Endodermal cell (in vitro differentiated cells): ENCODE measurements at regions not wholly inside any gene's neighbourhood (a gene's known extent, or its start where the extent isn't known, plus 50 kb on each side); places are given as distances from the start of the nearest gene placed in this dataset.

ENCODE experiments used
- DNase-seq: peaks from one replicate; pipeline ENCODE4 v3.0.0-alpha.2; 2017
- H3K27ac ChIP-seq: 2 replicates; pipeline ENCODE4 v1.5.1; 2013; ENCODE audit warnings: mild to moderate bottlenecking, low read depth, low read length, moderate library complexity
- H3K27me3 ChIP-seq: 2 replicates; pipeline ENCODE4 v1.6.1; 2013; ENCODE audit warnings: mild to moderate bottlenecking, low read length, moderate library complexity; ENCODE audit not compliant: insufficient read depth, control insufficient read depth, poor library complexity, severe bottlenecking
- H3K36me3 ChIP-seq: 2 replicates; pipeline ENCODE4 v1.7.0; 2013; ENCODE audit warnings: mild to moderate bottlenecking, low read length, moderate library complexity; ENCODE audit not compliant: control insufficient read depth, insufficient read depth
- H3K4me1 ChIP-seq: one replicate; pipeline ENCODE4 v1.7.0; 2013; ENCODE audit warnings: low read length; ENCODE audit not compliant: control insufficient read depth, insufficient read depth
- H3K4me3 ChIP-seq: 2 replicates; pipeline ENCODE4 v1.5.1; 2013; ENCODE audit warnings: mild to moderate bottlenecking, low read length, moderate library complexity
- H3K9ac ChIP-seq: 2 replicates; pipeline ENCODE4 v1.6.1; 2013; ENCODE audit warnings: mild to moderate bottlenecking, low read length, moderate library complexity; ENCODE audit not compliant: poor library complexity, severe bottlenecking; ENCODE audit errors: extremely low read depth
- H3K9me3 ChIP-seq: 2 replicates; pipeline ENCODE4 v1.6.1; 2013; ENCODE audit warnings: mild to moderate bottlenecking, low read length, moderate library complexity; ENCODE audit not compliant: control insufficient read depth
- H3K27ac Mint-ChIP-seq: 2 replicates; pipeline ENCODE4 v1.8.0; 2020; ENCODE audit warnings: mixed read lengths
- H3K27me3 Mint-ChIP-seq: 2 replicates; pipeline ENCODE4 v1.8.0; 2021; ENCODE audit warnings: mild to moderate bottlenecking, mixed read lengths; ENCODE audit not compliant: insufficient read depth
- H3K36me3 Mint-ChIP-seq: 2 replicates; pipeline ENCODE4 v1.8.0; 2020; ENCODE audit warnings: low read depth, mixed read lengths
- H3K4me1 Mint-ChIP-seq: 2 replicates; pipeline ENCODE4 v1.8.0; 2020; ENCODE audit warnings: mixed read lengths
- H3K4me3 Mint-ChIP-seq: 2 replicates; pipeline ENCODE4 v1.8.0; 2020; ENCODE audit warnings: mild to moderate bottlenecking, moderate library complexity, mixed read lengths
- H3K9me3 Mint-ChIP-seq: 2 replicates; pipeline ENCODE4 v1.8.0; 2020; ENCODE audit warnings: mild to moderate bottlenecking, mixed read lengths
- CTCF ChIP-seq: fragments of 200-600 bp; sonication (generic); conservative IDR thresholded peaks from 2 replicates; pipeline ENCODE4 v1.5.0; 2021; ENCODE audit warnings: antibody characterized with exemption, mild to moderate bottlenecking
- WGBS, 2 experiments: methylation state at CpG; one replicate each; pipeline versions ENCODE4 v1.1.5 to v1.1.7; 2013; ENCODE audit warnings: missing lambda C conversion rate in 2 of 2, mixed read lengths in 1 of 2; ENCODE audit not compliant: insufficient coverage in 1 of 2, insufficient read length in 1 of 2; 5-methylcytosine and 5-hydroxymethylcytosine counted together

- Mint-ChIP-seq H3K4me1 (no peaks in the 10 kb centered on the region), H3K9me3 (no peaks in the 10 kb centered on the region), H3K36me3 (no peaks in the 10 kb centered on the region), H3K27ac (no peak overlapping the region), H3K4me3 (no peak overlapping the region), H3K27me3 (no peaks in the 10 kb centered on the region)
- no peak for TF ChIP-seq CTCF
- Histone ChIP-seq H3K27me3 (no peaks in the 10 kb centered on the region), H3K27ac (no peak overlapping the region), H3K4me3 (no peak overlapping the region), H3K4me1 (peaks cover 5% of the 10 kb centered on the region), H3K9me3 (no peaks in the 10 kb centered on the region), H3K9ac (no peak overlapping the region), H3K36me3 (no peaks in the 10 kb centered on the region)
- WGBS, 2 experiments, result 91 to 92% methylated on average over 3 of the region's 3 CpGs
- no peak for DNase-seq
These were observed 178.7 kb upstream of the DPYD start for GRCh38 chr1:98099501-98099900.

DNA sequence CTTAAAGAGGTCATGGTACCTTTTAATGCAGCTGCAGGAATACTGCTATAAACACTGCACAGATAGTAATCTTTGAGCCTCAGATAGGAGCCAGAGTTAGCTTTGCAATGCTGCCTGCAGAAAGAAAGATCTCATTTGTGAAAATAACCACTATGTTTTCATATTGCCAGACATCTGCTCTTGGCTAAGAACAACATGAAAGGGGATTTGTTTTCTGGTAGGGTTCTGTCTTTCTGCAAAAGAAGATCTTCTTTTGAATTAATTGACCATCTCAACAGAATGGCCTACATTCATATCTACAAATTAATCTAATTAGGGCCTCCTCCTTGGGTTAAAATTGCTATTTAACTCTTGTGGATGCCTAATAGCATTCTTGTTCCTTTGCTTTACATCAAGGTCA, 177.6 kb upstream of the DPYD start:
- Mint-ChIP-seq H3K9me3 (no peaks in the 10 kb centered on the region), H3K27ac (no peak overlapping the region), H3K36me3 (no peaks in the 10 kb centered on the region), H3K27me3 (no peaks in the 10 kb centered on the region), H3K4me3 (no peak overlapping the region), H3K4me1 (no peaks in the 10 kb centered on the region)
- H3K4me3 ChIP-seq, result no peak overlapping the region
- H3K4me1 ChIP-seq, result peaks cover 5% of the 10 kb centered on the region
- H3K27ac ChIP-seq, result no peak overlapping the region
- TF ChIP-seq CTCF, result no peak
- H3K36me3 ChIP-seq, result no peaks in the 10 kb centered on the region
- no peaks in the 10 kb centered on the region for H3K27me3 ChIP-seq
- H3K9me3 ChIP-seq, result no peaks in the 10 kb centered on the region
- no peak for DNase-seq
- no peak overlapping the region for H3K9ac ChIP-seq

DNA sequence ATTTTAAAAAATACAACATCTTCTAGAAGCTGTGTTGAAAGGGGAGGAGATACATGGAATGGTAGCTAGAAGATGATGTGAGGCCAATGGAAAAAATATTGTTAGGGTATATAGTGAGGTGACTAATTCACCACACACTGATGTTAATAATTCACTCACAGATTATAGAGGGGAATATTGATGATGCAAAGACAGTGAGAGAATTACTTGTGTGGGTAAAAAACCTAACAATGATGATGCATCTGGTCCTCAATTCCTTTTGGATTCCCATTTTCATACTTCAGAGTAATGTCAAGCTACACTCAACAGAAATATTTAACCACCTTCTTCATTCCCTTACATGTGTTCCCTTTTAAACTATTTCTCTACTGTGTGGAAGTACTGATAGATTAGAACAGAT, 169.5 kb upstream of the DPYD start:
- Histone ChIP-seq H3K36me3 (no peaks in the 10 kb centered on the region), H3K9ac (no peak overlapping the region), H3K4me3 (no peak overlapping the region), H3K4me1 (peaks cover 5% of the 10 kb centered on the region), H3K9me3 (no peaks in the 10 kb centered on the region), H3K27me3 (no peaks in the 10 kb centered on the region), H3K27ac (no peak overlapping the region)
- Mint-ChIP-seq H3K27ac (no peak overlapping the region), H3K4me1 (peaks cover 5% of the 10 kb centered on the region), H3K36me3 (no peaks in the 10 kb centered on the region), H3K4me3 (no peak overlapping the region), H3K27me3 (no peaks in the 10 kb centered on the region), H3K9me3 (no peaks in the 10 kb centered on the region)
- DNase-seq, result no peak
- no peak for TF ChIP-seq CTCF
